ENCODE measurements at regions not wholly inside any gene's neighbourhood (a gene's known extent, or its start where the extent isn't known, plus 50 kb on each side); places are given as distances from the start of the nearest gene placed in this dataset.

GRCh38 chr10:36507715-36508114, 617.7 kb upstream of the ANKRD30A start:
- Histone ChIP-seq H3K9me3 (ENCODE audit: control insufficient read depth in 1 of 2, low read length in 2 of 2) (no peaks in the 10 kb centered on the region), H3K36me3 (ENCODE audit: control insufficient read depth in 1 of 2, insufficient read depth in 2 of 2, low read length in 2 of 2) (no peaks in the 10 kb centered on the region), H3K4me3 (ENCODE audit: low read depth in 1 of 2, low read length in 2 of 2) (no peak overlapping the region), H3K27me3 (ENCODE audit: low read depth, low read length) (no peaks in the 10 kb centered on the region), H3K27ac (ENCODE audit: low read length) (no peak overlapping the region), H3K4me1 (ENCODE audit: control insufficient read depth in 1 of 2, insufficient read depth in 2 of 2, low read length in 2 of 2) (no peaks in the 10 kb centered on the region)

- Histone ChIP-seq H3K27ac (ENCODE audit: low read length) (no peak overlapping the region), H3K9me3 (ENCODE audit: control insufficient read depth in 1 of 2, low read length in 2 of 2) (no peaks in the 10 kb centered on the region), H3K27me3 (ENCODE audit: low read depth, low read length) (no peaks in the 10 kb centered on the region), H3K36me3 (ENCODE audit: control insufficient read depth in 1 of 2, insufficient read depth in 2 of 2, low read length in 2 of 2) (no peaks in the 10 kb centered on the region), H3K4me3 (ENCODE audit: low read depth in 1 of 2, low read length in 2 of 2) (no peak overlapping the region), H3K4me1 (ENCODE audit: control insufficient read depth in 1 of 2, insufficient read depth in 2 of 2, low read length in 2 of 2) (no peaks in the 10 kb centered on the region)
Measured at GRCh38 chr10:36506697-36507496, 618.5 kb upstream of the ANKRD30A start.

GRCh38 chr10:36506261-36506660, 619.1 kb upstream of the ANKRD30A start:
- H3K4me1 ChIP-seq (ENCODE audit: control insufficient read depth in 1 of 2, insufficient read depth in 2 of 2, low read length in 2 of 2): no peaks in the 10 kb centered on the region
- no peaks in the 10 kb centered on the region for H3K9me3 ChIP-seq (ENCODE audit: control insufficient read depth in 1 of 2, low read length in 2 of 2)
- H3K36me3 ChIP-seq (ENCODE audit: control insufficient read depth in 1 of 2, insufficient read depth in 2 of 2, low read length in 2 of 2): no peaks in the 10 kb centered on the region
- no peaks in the 10 kb centered on the region for H3K27me3 ChIP-seq (ENCODE audit: low read depth, low read length)
- no peak overlapping the region for H3K27ac ChIP-seq (ENCODE audit: low read length)
- no peak overlapping the region for H3K4me3 ChIP-seq (ENCODE audit: low read depth in 1 of 2, low read length in 2 of 2)

- Histone ChIP-seq H3K4me3 (ENCODE audit: low read depth in 1 of 2, low read length in 2 of 2) (no peak overlapping the region), H3K4me1 (ENCODE audit: control insufficient read depth in 1 of 2, insufficient read depth in 2 of 2, low read length in 2 of 2) (no peaks in the 10 kb centered on the region), H3K27me3 (ENCODE audit: low read depth, low read length) (no peaks in the 10 kb centered on the region), H3K36me3 (ENCODE audit: control insufficient read depth in 1 of 2, insufficient read depth in 2 of 2, low read length in 2 of 2) (no peaks in the 10 kb centered on the region), H3K27ac (ENCODE audit: low read length) (no peak overlapping the region), H3K9me3 (ENCODE audit: control insufficient read depth in 1 of 2, low read length in 2 of 2) (no peaks in the 10 kb centered on the region)
Measured at GRCh38 chr10:36504758-36505157, 620.6 kb upstream of the ANKRD30A start.

GRCh38 chr10:36500266-36500665, 625.1 kb upstream of the ANKRD30A start:
- H3K9me3 ChIP-seq (ENCODE audit: control insufficient read depth in 1 of 2, low read length in 2 of 2): no peaks in the 10 kb centered on the region
- no peaks in the 10 kb centered on the region for H3K4me1 ChIP-seq (ENCODE audit: control insufficient read depth in 1 of 2, insufficient read depth in 2 of 2, low read length in 2 of 2)
- H3K4me3 ChIP-seq (ENCODE audit: low read depth in 1 of 2, low read length in 2 of 2): no peak overlapping the region
- H3K27ac ChIP-seq (ENCODE audit: low read length): no peak overlapping the region
- H3K27me3 ChIP-seq (ENCODE audit: low read depth, low read length): no peaks in the 10 kb centered on the region
- no peaks in the 10 kb centered on the region for H3K36me3 ChIP-seq (ENCODE audit: control insufficient read depth in 1 of 2, insufficient read depth in 2 of 2, low read length in 2 of 2)

GRCh38 chr10:36499693-36500092, 625.7 kb upstream of the ANKRD30A start:
- Histone ChIP-seq H3K36me3 (ENCODE audit: control insufficient read depth in 1 of 2, insufficient read depth in 2 of 2, low read length in 2 of 2) (no peaks in the 10 kb centered on the region), H3K4me1 (ENCODE audit: control insufficient read depth in 1 of 2, insufficient read depth in 2 of 2, low read length in 2 of 2) (no peaks in the 10 kb centered on the region), H3K27ac (ENCODE audit: low read length) (no peak overlapping the region), H3K9me3 (ENCODE audit: control insufficient read depth in 1 of 2, low read length in 2 of 2) (no peaks in the 10 kb centered on the region), H3K4me3 (ENCODE audit: low read depth in 1 of 2, low read length in 2 of 2) (no peak overlapping the region), H3K27me3 (ENCODE audit: low read depth, low read length) (no peaks in the 10 kb centered on the region)

DNA sequence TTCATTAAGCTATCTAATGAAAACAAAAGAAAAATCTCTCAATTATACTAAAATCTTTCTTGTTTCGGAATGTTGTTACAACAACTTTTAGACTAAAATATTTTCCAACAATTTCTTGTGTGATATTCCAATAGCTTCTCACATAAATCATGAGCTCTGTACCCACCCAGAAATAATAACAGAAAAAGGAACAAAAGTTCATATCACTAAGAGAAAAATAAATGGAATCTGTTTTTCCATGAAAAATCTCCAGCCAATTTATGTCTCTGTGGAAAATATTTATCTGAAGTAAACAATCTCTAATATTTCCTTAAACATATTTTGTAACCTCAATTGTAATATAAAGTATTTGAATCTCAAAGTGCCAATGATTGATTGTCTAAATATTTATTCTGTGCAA, 628.6 kb upstream of the ANKRD30A start:
- no peaks in the 10 kb centered on the region for H3K36me3 ChIP-seq (ENCODE audit: control insufficient read depth in 1 of 2, insufficient read depth in 2 of 2, low read length in 2 of 2)
- no peaks in the 10 kb centered on the region for H3K27me3 ChIP-seq (ENCODE audit: low read depth, low read length)
- H3K27ac ChIP-seq (ENCODE audit: low read length): no peak overlapping the region
- H3K9me3 ChIP-seq (ENCODE audit: control insufficient read depth in 1 of 2, low read length in 2 of 2): no peaks in the 10 kb centered on the region
- H3K4me1 ChIP-seq (ENCODE audit: control insufficient read depth in 1 of 2, insufficient read depth in 2 of 2, low read length in 2 of 2): no peaks in the 10 kb centered on the region
- no peak overlapping the region for H3K4me3 ChIP-seq (ENCODE audit: low read depth in 1 of 2, low read length in 2 of 2)

- no peaks in the 10 kb centered on the region for H3K4me1 ChIP-seq (ENCODE audit: control insufficient read depth in 1 of 2, insufficient read depth in 2 of 2, low read length in 2 of 2)
- H3K9me3 ChIP-seq (ENCODE audit: control insufficient read depth in 1 of 2, low read length in 2 of 2): no peaks in the 10 kb centered on the region
- H3K27me3 ChIP-seq (ENCODE audit: low read depth, low read length): no peaks in the 10 kb centered on the region
- no peak overlapping the region for H3K27ac ChIP-seq (ENCODE audit: low read length)
- H3K4me3 ChIP-seq (ENCODE audit: low read depth in 1 of 2, low read length in 2 of 2): no peak overlapping the region
- H3K36me3 ChIP-seq (ENCODE audit: control insufficient read depth in 1 of 2, insufficient read depth in 2 of 2, low read length in 2 of 2): peaks cover 0 to 4% of the 10 kb centered on the region in 2 donors
Measured at GRCh38 chr10:36494371-36494770, 631.0 kb upstream of the ANKRD30A start.

GRCh38 chr10:36493516-36493880, 631.9 kb upstream of the ANKRD30A start:
- Histone ChIP-seq H3K4me3 (ENCODE audit: low read depth in 1 of 2, low read length in 2 of 2) (no peak overlapping the region), H3K27ac (ENCODE audit: low read length) (no peak overlapping the region), H3K4me1 (ENCODE audit: control insufficient read depth in 1 of 2, insufficient read depth in 2 of 2, low read length in 2 of 2) (no peaks in the 10 kb centered on the region), H3K36me3 (ENCODE audit: control insufficient read depth in 1 of 2, insufficient read depth in 2 of 2, low read length in 2 of 2) (peaks cover 0 to 4% of the 10 kb centered on the region in 2 donors), H3K9me3 (ENCODE audit: control insufficient read depth in 1 of 2, low read length in 2 of 2) (no peaks in the 10 kb centered on the region), H3K27me3 (ENCODE audit: low read depth, low read length) (no peaks in the 10 kb centered on the region)

- no peaks in the 10 kb centered on the region for H3K4me1 ChIP-seq (ENCODE audit: control insufficient read depth in 1 of 2, insufficient read depth in 2 of 2, low read length in 2 of 2)
Measured at GRCh38 chr10:36492590-36493515, 632.5 kb upstream of the ANKRD30A start.

DNA sequence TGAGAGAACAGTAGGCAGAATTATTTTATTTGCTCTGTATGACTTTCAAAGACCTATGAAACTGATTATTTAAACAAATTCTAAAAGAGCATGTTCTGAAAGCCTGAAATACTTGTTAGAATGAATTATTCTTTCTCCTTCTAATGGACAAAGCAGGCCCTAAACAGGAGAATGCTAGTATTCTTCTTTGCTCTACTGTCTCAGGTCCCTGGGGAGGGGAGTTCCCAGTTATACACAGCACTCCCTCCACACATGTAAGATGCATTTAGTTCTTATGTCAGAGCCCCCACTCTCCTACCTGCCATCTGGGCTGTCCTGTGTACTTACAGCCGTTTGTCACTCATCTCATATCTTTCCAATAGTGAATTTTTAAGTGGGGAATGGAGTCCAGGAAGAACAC, 633.5 kb upstream of the ANKRD30A start:
- Histone ChIP-seq H3K4me3 (ENCODE audit: low read depth in 1 of 2, low read length in 2 of 2) (no peak overlapping the region), H3K36me3 (ENCODE audit: control insufficient read depth in 1 of 2, insufficient read depth in 2 of 2, low read length in 2 of 2) (peaks cover 0 to 4% of the 10 kb centered on the region in 2 donors), H3K27ac (ENCODE audit: low read length) (no peak overlapping the region), H3K4me1 (ENCODE audit: control insufficient read depth in 1 of 2, insufficient read depth in 2 of 2, low read length in 2 of 2) (no peaks in the 10 kb centered on the region), H3K27me3 (ENCODE audit: low read depth, low read length) (no peaks in the 10 kb centered on the region), H3K9me3 (ENCODE audit: control insufficient read depth in 1 of 2, low read length in 2 of 2) (no peaks in the 10 kb centered on the region)

More at GRCh38 chr10:36492590-36493515, 632.5 kb upstream of the ANKRD30A start:
- H3K4me3 ChIP-seq (ENCODE audit: low read depth in 1 of 2, low read length in 2 of 2): no peak overlapping the region
- H3K9me3 ChIP-seq (ENCODE audit: control insufficient read depth in 1 of 2, low read length in 2 of 2): no peaks in the 10 kb centered on the region
- H3K36me3 ChIP-seq (ENCODE audit: control insufficient read depth in 1 of 2, insufficient read depth in 2 of 2, low read length in 2 of 2): peaks cover 0 to 4% of the 10 kb centered on the region in 2 donors
- H3K27me3 ChIP-seq (ENCODE audit: low read depth, low read length): no peaks in the 10 kb centered on the region
- no peak overlapping the region for H3K27ac ChIP-seq (ENCODE audit: low read length)

Measured in muscle layer of duodenum (tissue), 2 donors.